Effector memory CD4-positive, alpha-beta T cell (primary cell): ENCODE measurements at regions not wholly inside any gene's neighbourhood (a gene's known extent, or its start where the extent isn't known, plus 50 kb on each side); places are given as distances from the start of the nearest gene placed in this dataset.

Experiments
- DNase-seq, 3 donors: peaks; one replicate each; pipeline ENCODE4 v3.0.0-alpha.2; 2020
- H3K27ac ChIP-seq: 2 replicates; pipeline ENCODE4 v1.7.0; 2013; ENCODE audit warnings: mild to moderate bottlenecking, low read length, moderate library complexity; ENCODE audit not compliant: insufficient read depth, poor library complexity, severe bottlenecking
- H3K27me3 ChIP-seq: replicated peaks from 2 replicates; pipeline ENCODE4 v1.7.0; 2013; ENCODE audit warnings: mild to moderate bottlenecking, low read length; ENCODE audit not compliant: insufficient read depth, control insufficient read depth, poor library complexity, severe bottlenecking
- H3K36me3 ChIP-seq: 2 replicates; pipeline ENCODE4 v1.7.0; 2013; ENCODE audit warnings: mild to moderate bottlenecking, low read length, moderate library complexity; ENCODE audit not compliant: control insufficient read depth, insufficient read depth
- H3K4me1 ChIP-seq: 2 replicates; pipeline ENCODE4 v1.7.0; 2013; ENCODE audit warnings: low read length, mild to moderate bottlenecking; ENCODE audit not compliant: control insufficient read depth, insufficient read depth, poor library complexity, severe bottlenecking
- H3K4me3 ChIP-seq: 2 replicates; pipeline ENCODE4 v1.7.0; 2013; ENCODE audit warnings: low read length, low read depth, mild to moderate bottlenecking; ENCODE audit not compliant: insufficient read depth, poor library complexity, severe bottlenecking
- H3K9me3 ChIP-seq: 2 replicates; pipeline ENCODE4 v1.7.0; 2013; ENCODE audit warnings: mild to moderate bottlenecking, low read length, moderate library complexity; ENCODE audit not compliant: control insufficient read depth

GRCh38 chr2:240319855-240320203 lies 115.6 kb upstream of the GPC1 start:
- no peak overlapping the region for H3K27ac ChIP-seq
- no peaks in the 10 kb centered on the region for H3K27me3 ChIP-seq
- no peaks in the 10 kb centered on the region for H3K9me3 ChIP-seq
- no peak overlapping the region for H3K4me3 ChIP-seq
- DNase-seq = no peak
- no peaks in the 10 kb centered on the region for H3K4me1 ChIP-seq
- H3K36me3 ChIP-seq = no peaks in the 10 kb centered on the region

GRCh38 chr2:240320204-240320993 lies 115.1 kb upstream of the GPC1 start:
- Histone ChIP-seq H3K27ac (no peak overlapping the region), H3K36me3 (no peaks in the 10 kb centered on the region), H3K27me3 (no peaks in the 10 kb centered on the region), H3K4me3 (no peak overlapping the region), H3K4me1 (no peaks in the 10 kb centered on the region), H3K9me3 (no peaks in the 10 kb centered on the region)
- DNase-seq = no peak

GRCh38 chr2:240322231-240322955 lies 113.1 kb upstream of the GPC1 start:
- Histone ChIP-seq H3K4me1 (no peaks in the 10 kb centered on the region), H3K27ac (no peak overlapping the region), H3K9me3 (no peaks in the 10 kb centered on the region), H3K36me3 (no peaks in the 10 kb centered on the region), H3K4me3 (no peak overlapping the region), H3K27me3 (no peaks in the 10 kb centered on the region)
- no peak for DNase-seq

- Histone ChIP-seq H3K9me3 (no peaks in the 10 kb centered on the region), H3K4me1 (no peaks in the 10 kb centered on the region), H3K4me3 (no peak overlapping the region), H3K36me3 (no peaks in the 10 kb centered on the region), H3K27ac (no peak overlapping the region), H3K27me3 (no peaks in the 10 kb centered on the region)
- DNase-seq = no peak
Measured at GRCh38 chr2:240322991-240323390, 112.5 kb upstream of the GPC1 start.

GRCh38 chr2:240323601-240324291 lies 111.7 kb upstream of the GPC1 start:
- DNase-seq = no peak
- no peak overlapping the region for H3K4me3 ChIP-seq
- H3K4me1 ChIP-seq = no peaks in the 10 kb centered on the region
- H3K27ac ChIP-seq = no peak overlapping the region
- H3K27me3 ChIP-seq = no peaks in the 10 kb centered on the region
- H3K36me3 ChIP-seq = no peaks in the 10 kb centered on the region
- no peaks in the 10 kb centered on the region for H3K9me3 ChIP-seq

- Histone ChIP-seq H3K4me1 (no peaks in the 10 kb centered on the region), H3K9me3 (no peaks in the 10 kb centered on the region), H3K27ac (no peak overlapping the region), H3K36me3 (no peaks in the 10 kb centered on the region), H3K4me3 (no peak overlapping the region), H3K27me3 (no peaks in the 10 kb centered on the region)
- DNase-seq = no peak
Measured at GRCh38 chr2:240324312-240325015, 111.0 kb upstream of the GPC1 start.

GRCh38 chr2:240325016-240326007 lies 110.2 kb upstream of the GPC1 start:
- Histone ChIP-seq H3K4me1 (no peaks in the 10 kb centered on the region), H3K9me3 (no peaks in the 10 kb centered on the region), H3K27me3 (no peaks in the 10 kb centered on the region), H3K4me3 (no peak overlapping the region), H3K36me3 (no peaks in the 10 kb centered on the region), H3K27ac (no peak overlapping the region)
- DNase-seq = no peak

GRCh38 chr2:240326246-240326645 lies 109.2 kb upstream of the GPC1 start:
- no peaks in the 10 kb centered on the region for H3K9me3 ChIP-seq
- no peaks in the 10 kb centered on the region for H3K4me1 ChIP-seq
- DNase-seq = no peak
- H3K27ac ChIP-seq = no peak overlapping the region
- H3K27me3 ChIP-seq = no peaks in the 10 kb centered on the region
- H3K4me3 ChIP-seq = no peak overlapping the region
- H3K36me3 ChIP-seq = no peaks in the 10 kb centered on the region

GRCh38 chr2:240326886-240327285 lies 108.6 kb upstream of the GPC1 start:
- Histone ChIP-seq H3K4me1 (no peaks in the 10 kb centered on the region), H3K27me3 (no peaks in the 10 kb centered on the region)
- DNase-seq = no peak

More at GRCh38 chr2:240326886-240327285, 108.6 kb upstream of the GPC1 start:
- Histone ChIP-seq H3K9me3 (no peaks in the 10 kb centered on the region), H3K36me3 (no peaks in the 10 kb centered on the region), H3K4me3 (no peak overlapping the region), H3K27ac (no peak overlapping the region)
